ENCODE measurements at regions not wholly inside any gene's neighbourhood (a gene's known extent, or its start where the extent isn't known, plus 50 kb on each side); places are given as distances from the start of the nearest gene placed in this dataset.

DNA sequence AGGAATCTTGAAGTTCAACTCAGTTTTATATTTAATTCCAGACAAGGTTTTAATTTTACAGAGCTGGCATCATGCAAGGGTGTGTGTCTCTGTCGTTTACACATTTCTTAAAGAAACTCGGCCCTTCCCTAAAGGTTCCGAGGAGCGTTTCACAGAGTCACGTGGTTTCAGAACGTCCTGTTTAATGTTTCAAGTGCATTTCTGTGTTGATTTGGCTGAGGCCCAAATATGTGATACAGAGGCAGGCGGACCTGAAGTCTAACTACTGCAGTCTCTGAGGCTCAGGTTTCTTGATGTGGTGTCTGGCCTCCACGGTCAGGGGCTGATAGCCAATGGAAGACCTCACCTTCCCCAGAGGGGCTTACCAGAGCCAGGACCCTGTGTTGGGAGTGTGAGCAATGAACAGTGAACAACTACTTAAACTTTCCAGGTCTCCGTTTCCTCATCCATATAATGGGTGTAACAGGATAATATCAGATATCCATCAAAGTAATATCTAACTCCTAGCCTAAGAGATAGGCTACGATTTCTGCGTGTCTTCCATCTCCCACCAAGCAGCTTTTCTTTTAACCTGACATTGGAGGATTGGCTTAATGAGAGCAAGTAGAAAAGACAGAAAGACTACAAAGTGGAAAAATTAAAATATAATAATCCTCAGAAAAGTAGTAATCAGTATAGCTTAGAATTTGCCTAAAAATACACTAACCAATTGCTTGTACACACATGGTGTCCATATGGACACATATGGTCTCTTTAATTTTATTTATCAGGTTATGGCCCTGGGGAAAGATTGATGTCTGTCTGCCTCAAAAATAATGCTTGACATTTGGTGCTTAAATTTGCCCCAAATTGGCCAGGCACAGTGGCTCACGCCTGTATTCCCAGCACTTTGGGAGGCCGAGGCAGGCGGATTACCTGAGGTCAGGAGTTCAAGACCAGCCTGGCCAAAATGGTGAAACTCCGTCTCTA is 50.0 kb upstream of the TRIM2 start:
- Histone ChIP-seq H3K27ac (ENCODE audit: low read depth, low read length) (no peak overlapping the region), H3K9me3 (ENCODE audit: control insufficient read depth, insufficient read depth, low read length) (no peaks in the 10 kb centered on the region), H3K4me3 (ENCODE audit: low read depth, low read length) (peak overlapping the region; percentile 66), H3K27me3 (ENCODE audit: control insufficient read depth, insufficient read depth, low read length) (peaks cover 18% of the 10 kb centered on the region)
- ChIA-PET POLR2A (interaction anchor here (0.6 kb wide), 1 partner anchor 95 kb away, joined by 4 read pairs; no protein-coding TSS in a partner anchor), CTCF (interaction anchor here (0.9 kb wide), 1 partner anchor 12 kb away, joined by 5 read pairs; no protein-coding TSS in a partner anchor)
- TF ChIP-seq, protein P1, sequence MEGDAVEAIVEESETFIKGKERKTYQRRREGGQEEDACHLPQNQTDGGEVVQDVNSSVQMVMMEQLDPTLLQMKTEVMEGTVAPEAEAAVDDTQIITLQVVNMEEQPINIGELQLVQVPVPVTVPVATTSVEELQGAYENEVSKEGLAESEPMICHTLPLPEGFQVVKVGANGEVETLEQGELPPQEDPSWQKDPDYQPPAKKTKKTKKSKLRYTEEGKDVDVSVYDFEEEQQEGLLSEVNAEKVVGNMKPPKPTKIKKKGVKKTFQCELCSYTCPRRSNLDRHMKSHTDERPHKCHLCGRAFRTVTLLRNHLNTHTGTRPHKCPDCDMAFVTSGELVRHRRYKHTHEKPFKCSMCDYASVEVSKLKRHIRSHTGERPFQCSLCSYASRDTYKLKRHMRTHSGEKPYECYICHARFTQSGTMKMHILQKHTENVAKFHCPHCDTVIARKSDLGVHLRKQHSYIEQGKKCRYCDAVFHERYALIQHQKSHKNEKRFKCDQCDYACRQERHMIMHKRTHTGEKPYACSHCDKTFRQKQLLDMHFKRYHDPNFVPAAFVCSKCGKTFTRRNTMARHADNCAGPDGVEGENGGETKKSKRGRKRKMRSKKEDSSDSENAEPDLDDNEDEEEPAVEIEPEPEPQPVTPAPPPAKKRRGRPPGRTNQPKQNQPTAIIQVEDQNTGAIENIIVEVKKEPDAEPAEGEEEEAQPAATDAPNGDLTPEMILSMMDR (IDR thresholded peaks at IDR 0.05; ENCODE audit: low read depth, low read length) = no peak
- no peak for DNase-seq (ENCODE audit: low read depth, low spot score)
